GM12873 (cell line): ENCODE measurements at regions not wholly inside any gene's neighbourhood (a gene's known extent, or its start where the extent isn't known, plus 50 kb on each side); places are given as distances from the start of the nearest gene placed in this dataset.

ENCODE experiments used
- TF ChIP-seq, protein P1 (sequence below): IDR thresholded peaks from 2 replicates; pipeline ENCODE4 v1.5.1; 2012; ENCODE audit warnings: low read depth, mild to moderate bottlenecking, moderate library complexity, low read length, control low read depth; ENCODE audit not compliant: insufficient read depth; ENCODE audit errors: missing control alignments

DNA sequence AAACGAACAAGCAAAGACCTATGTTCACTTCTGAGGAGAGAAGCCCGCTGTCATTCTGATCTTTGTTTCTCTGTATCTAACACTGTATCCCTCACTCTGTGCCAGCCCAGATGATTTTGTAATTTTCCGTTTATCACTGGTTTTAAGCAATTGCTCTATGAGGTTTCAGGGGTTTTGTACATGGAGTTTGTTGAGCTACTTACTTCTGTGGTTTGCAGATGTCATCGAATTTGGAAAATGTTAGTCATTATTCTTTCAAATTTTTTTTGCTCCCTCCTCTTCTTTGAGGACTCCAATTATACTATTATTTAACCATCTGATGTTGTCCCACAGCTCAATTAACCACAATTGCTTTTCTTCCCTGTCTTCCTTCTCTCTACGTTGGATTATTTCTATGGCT is 650.9 kb upstream of the IGFBP3 start:
- TF ChIP-seq, protein P1, sequence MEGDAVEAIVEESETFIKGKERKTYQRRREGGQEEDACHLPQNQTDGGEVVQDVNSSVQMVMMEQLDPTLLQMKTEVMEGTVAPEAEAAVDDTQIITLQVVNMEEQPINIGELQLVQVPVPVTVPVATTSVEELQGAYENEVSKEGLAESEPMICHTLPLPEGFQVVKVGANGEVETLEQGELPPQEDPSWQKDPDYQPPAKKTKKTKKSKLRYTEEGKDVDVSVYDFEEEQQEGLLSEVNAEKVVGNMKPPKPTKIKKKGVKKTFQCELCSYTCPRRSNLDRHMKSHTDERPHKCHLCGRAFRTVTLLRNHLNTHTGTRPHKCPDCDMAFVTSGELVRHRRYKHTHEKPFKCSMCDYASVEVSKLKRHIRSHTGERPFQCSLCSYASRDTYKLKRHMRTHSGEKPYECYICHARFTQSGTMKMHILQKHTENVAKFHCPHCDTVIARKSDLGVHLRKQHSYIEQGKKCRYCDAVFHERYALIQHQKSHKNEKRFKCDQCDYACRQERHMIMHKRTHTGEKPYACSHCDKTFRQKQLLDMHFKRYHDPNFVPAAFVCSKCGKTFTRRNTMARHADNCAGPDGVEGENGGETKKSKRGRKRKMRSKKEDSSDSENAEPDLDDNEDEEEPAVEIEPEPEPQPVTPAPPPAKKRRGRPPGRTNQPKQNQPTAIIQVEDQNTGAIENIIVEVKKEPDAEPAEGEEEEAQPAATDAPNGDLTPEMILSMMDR = no peak

DNA sequence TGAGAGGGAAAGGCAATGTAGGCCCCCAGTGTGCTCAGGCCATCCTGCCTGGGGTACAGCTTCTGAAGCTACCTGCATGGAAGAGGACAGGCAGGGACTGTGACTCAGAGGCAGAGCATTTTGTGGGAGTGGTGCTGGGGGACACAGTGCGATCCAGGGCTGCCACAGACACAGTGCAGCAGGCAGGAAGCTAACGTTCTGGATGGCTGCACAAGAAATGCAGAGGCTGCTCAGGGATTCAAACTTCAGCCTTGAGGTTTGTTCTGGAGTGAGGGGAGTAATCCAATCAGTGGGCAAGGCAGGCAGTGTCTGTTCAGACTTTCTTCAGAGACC is 648.0 kb upstream of the IGFBP3 start:
- TF ChIP-seq, protein P1 = no peak

DNA sequence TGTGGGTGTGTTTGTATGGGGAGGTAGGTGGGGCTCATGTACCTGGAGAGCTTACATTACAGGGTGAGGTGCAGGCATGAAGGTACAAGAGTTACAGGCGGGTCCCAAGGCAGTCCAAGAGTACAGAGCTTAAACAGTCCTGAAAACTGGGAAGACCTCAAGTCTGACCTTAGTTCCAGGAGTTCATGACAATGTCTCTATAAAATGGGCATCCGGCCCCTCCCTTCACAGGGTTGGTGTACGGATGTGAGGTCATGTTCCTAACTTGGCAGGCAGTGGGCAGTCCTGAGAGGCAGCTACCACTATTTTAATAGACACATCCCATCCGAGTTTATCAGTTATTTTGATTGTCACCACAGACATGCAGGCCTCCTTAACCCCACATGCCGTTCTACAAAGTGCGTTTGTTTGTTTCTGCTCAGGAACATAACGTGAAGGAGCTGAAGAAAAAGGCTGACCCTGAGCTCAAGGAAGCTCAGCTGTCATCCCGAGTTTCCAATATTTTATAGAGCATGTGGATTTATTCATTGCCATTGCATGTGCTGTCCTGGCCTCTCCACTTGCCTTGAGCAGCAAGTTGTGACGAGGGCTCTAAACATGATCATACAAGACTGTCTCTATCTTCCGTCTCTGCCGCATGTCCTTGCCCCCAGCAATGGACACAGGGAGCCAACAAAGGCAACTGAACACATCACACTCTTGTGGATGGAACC is 647.5 kb upstream of the IGFBP3 start:
- TF ChIP-seq, protein P1 = no peak

DNA sequence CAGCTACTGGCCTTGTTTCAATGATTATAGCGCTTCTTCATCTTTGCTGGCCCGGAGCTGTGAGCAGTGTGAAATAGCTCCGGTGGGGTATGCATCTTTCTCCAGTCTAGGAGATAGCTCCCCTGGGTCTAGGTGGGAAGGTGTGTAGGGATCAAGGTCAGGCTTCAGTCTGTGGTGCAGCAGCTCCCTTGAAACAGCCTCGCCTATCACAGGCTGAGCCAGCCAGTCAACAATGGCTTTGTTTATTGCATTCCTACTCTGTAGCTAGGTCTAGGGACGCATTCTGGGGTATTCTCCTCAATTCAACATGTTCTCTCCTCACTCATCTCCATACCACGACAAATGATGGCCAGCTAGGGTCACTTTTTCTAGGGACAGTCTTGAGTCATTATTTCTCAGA is 646.8 kb upstream of the IGFBP3 start:
- TF ChIP-seq, protein P1 = no peak

DNA sequence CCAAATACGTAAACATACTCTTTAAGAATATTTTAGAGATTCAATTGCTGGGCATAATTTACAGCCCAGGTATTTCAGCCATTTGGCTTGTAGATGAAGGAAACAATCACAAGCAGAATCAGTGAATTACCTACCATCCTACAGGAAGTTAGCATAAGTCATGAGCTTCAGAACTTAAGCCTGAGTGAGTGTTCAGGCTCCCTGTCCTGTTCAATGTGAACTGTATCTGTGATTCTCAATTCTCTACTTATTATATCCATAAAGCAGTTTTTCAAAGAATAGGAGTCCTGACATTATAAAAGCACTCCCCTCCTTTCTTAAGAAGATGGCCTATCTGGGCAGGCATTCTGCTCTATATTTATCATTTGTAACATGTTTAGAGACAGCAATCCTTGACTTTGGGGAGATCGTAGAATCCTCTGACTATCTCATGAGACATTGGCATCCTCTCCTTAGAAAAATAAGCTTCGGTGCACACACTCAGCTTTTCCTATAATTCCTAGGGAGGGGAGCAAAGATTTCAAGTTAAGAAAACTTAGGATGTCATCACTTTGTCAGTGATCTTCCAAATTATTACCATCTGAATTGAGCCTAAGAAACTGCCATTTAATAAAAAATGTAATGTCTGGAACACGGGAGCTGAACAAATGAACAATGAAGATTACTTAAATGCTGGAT is 645.2 kb upstream of the IGFBP3 start:
- TF ChIP-seq, protein P1 = no peak

DNA sequence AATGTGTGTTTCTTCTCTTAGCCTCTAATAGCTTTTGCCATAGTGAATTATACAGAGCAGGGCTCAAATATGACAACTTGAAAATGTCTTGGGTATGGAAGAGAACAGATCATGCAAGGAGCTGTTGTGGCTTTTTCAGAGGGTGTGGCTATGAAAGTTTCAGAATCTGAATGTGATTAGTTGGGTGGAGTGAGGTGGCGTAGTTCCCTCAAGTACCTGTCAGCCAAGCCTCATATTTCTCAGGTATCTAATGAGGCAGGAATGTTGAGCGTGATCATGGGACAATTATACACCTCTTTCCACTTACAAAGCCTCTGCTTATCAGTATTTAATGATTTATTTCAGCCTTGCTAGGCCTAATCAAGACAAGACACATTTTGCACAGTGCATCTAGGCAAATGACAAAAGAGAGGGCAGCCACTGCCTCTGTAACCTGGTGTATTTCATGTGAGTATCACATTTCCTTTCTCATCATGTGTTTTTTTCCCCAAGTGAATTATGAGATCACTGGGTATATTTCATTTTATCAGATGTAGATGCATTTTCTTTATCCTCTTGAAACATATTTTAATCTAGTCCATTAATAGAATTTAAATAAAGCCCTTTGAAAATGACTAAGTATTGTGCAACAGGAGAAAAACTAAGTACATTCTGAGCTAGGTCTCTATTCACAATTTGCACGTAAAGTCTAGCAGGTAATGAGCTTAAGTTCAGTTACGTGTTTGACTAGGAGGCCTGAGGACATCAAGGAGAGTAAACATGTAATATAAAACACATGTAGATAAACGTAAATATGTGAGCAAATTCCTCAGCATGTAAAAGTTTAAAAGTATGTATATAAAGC is 644.4 kb upstream of the IGFBP3 start:
- TF ChIP-seq, protein P1 = no peak
